ENCODE measurements at regions not wholly inside any gene's neighbourhood (a gene's known extent, or its start where the extent isn't known, plus 50 kb on each side); places are given as distances from the start of the nearest gene placed in this dataset.

DNA sequence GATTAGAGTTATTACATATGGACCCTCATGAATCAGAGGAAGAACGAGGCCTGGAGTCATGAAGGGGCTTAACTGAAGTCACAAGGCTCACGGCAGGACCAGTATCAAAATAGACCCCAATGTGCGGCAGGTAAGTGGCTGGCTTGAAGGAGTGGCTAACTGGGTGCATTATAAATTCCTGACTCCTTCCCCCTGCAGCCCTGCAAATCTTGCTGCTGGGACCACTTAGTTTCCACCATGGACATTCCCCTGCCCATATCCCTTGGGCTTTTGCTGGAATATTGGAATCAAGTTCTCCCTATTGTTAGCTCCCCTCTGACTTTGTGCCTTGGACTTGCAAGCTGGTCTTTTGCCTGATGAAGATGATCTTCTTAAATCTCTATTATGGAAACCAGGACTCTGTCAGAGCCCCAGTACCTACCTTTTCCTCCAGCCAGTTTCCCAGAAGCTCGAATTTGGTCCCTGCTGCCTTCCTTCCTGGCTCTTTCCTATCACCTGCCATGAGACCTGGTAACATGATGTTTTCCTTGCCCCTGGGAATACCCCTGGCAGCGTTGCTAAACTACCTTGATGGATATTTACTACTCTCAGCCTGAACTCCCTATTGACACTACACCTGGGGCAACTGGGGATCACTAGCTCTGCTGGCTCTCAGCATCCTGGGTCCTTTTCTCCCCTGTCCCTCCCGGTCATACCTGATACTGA, 156.0 kb upstream of the JUN start:
- TF ChIP-seq, protein P1, sequence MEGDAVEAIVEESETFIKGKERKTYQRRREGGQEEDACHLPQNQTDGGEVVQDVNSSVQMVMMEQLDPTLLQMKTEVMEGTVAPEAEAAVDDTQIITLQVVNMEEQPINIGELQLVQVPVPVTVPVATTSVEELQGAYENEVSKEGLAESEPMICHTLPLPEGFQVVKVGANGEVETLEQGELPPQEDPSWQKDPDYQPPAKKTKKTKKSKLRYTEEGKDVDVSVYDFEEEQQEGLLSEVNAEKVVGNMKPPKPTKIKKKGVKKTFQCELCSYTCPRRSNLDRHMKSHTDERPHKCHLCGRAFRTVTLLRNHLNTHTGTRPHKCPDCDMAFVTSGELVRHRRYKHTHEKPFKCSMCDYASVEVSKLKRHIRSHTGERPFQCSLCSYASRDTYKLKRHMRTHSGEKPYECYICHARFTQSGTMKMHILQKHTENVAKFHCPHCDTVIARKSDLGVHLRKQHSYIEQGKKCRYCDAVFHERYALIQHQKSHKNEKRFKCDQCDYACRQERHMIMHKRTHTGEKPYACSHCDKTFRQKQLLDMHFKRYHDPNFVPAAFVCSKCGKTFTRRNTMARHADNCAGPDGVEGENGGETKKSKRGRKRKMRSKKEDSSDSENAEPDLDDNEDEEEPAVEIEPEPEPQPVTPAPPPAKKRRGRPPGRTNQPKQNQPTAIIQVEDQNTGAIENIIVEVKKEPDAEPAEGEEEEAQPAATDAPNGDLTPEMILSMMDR (optimal IDR thresholded peaks at IDR 0.05 in 1 of 3, IDR thresholded peaks at IDR 0.05 in 1 of 3, conservative IDR thresholded peaks at IDR 0.05 in 1 of 3; ENCODE audit: extremely low read depth in 1 of 3, insufficient read depth in 2 of 3, low read length in 3 of 3): no peak
- TF ChIP-seq EZH2 (IDR thresholded peaks at IDR 0.05; ENCODE audit: low read length): no peak
